HTR-8/SVneo (cell line): ENCODE measurements at regions not wholly inside any gene's neighbourhood (a gene's known extent, or its start where the extent isn't known, plus 50 kb on each side); places are given as distances from the start of the nearest gene placed in this dataset.
A peak's percentile ranks its signal among the peaks of the same experiment; 100 is the strongest.

Source experiments
- DNase-seq: peaks from one replicate; pipeline ENCODE4 v3.0.0; 2011; ENCODE audit warnings: low spot score, mixed read lengths; ENCODE audit not compliant: insufficient read length
- FAIRE-seq: peaks from 2 replicates; lab custom pipeline; 2011; peaks lifted over from hg19 to GRCh38; lab: Jason Lieb, UNC

DNA sequence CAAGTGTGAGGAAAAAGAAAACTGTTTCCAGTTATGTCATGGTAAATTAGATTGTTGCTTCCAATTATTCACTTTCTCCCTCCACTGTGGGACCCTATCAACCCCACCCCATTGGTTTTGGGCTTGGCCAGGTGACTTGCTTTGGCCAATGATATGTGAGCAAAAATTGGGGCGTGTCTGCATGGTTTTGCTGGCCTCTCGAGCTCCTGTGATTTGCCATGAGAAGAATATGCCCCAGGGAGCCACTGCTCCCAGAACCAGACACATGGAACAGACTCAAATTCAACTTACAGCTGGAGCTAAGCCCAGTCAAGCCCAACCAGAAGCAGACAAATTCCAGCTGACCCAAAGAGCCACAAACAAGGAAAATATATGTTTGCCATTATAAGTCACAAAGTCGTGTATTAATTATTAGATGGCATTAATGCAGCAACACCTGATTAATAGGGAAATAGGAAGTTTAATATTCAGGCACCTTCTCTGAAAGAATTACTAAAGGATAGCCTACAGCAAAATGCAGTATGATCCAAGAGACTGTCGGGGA is 248.9 kb downstream of the ANAPC1 start:
- no peak for DNase-seq
- FAIRE-seq: no peak

GRCh38 chr2:111636905-111637304 is 247.1 kb downstream of the ANAPC1 start:
- no peak for FAIRE-seq
- DNase-seq: no peak

DNA sequence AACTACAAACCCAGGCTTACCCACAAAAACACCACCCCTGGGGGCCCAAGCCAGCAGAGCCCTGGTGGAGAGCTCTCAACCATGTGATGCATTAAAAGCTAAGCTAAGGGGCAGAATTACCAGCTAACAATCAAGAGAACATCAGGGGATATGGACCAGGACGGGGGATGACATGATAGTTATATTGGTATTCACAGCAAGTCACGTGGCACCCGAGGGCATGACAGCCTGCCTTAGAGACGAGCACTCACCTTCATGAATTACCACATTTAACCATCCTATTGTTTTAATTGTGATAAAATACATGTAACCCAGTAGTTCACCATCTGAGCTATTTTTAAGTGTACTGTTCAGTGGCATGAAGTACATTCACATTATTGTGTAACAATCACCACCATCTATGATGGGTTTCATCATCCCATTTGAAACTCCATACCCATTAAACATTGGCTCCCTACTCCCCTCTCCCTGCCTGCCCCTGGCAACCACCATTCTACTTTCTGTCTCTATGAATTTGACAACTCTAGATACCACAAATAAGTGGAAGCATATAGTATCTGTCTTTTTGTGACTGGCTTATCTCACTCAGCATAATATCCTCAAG is 245.6 kb downstream of the ANAPC1 start:
- FAIRE-seq (no peak), DNase-seq (no peak)

DNA sequence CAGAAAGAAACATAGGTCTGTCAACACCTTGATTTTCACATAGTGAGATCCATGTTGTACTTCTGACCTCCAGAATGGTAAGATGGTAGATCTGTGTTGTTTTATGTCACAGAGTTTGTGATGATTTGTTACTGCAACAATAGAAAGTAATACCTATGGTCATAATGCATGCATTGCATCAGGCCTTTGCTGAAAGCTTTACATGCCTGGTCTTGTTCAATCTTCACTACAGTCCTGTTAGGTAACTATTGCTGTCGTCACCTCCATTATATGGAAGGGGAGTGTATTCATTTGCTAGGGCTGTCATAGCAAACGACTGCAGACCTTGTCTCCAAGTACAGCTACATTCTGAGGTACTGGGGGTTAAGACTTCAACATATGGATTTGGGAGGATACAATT is 243.5 kb downstream of the ANAPC1 start:
- no peak for FAIRE-seq

GRCh38 chr2:111642586-111643327 is 241.2 kb downstream of the ANAPC1 start:
- FAIRE-seq (no peak), DNase-seq (no peak)

More for the DNA sequence above, 243.5 kb downstream of the ANAPC1 start:
- no peak for DNase-seq

- DNase-seq (no peak), FAIRE-seq (no peak)
Observed at GRCh38 chr2:111643759-111644158, 240.2 kb downstream of the ANAPC1 start.

GRCh38 chr2:111647359-111647758 is 236.6 kb downstream of the ANAPC1 start:
- FAIRE-seq: no peak
- no peak for DNase-seq

GRCh38 chr2:111652038-111652437 is 232.0 kb downstream of the ANAPC1 start:
- no peak for FAIRE-seq
- no peak for DNase-seq

DNA sequence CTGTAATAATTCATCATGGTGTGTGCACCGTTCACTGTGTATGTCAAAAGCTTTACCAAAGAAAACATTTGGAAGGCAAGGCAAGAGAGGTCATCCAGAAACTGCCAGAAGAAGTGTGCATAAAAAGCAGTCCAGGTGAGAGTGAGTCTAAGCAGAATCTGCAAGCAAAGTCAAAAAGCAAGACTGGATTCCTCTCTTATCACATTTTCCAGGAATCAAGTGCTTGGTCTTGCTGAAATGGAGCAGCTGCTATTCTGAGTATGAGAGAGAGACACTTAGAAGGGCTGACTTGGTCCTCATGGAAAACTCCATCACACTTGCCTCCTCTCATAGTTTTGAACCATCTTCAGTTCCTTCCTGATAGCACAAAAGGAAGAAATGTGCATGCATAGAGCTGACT is 231.3 kb downstream of the ANAPC1 start:
- DNase-seq (no peak), FAIRE-seq (no peak)

DNA sequence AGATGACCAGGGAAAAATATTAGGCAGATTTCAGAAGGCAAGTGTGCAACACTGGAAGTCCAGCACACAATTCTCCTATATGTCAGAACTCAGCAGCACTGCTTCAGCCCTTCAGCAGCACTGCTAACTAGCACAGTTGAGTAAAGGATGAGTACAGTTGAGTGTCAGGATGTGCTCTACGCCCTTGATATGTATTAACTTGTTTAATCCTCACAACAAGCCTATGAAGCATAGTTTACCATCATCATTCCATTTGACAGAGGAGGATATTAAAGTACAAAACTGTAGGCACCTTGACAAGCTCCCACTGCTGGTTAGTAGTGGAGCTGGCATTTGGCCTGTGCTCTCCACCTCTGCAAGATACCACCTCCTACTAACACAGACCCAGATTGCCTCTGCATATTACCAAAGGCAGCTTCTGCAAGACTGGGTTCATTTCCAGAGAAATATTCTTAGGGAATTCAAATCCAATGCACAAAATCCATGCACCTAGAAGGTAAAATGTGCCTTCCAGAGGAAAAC is 230.8 kb downstream of the ANAPC1 start:
- FAIRE-seq (peak; percentile 31), DNase-seq (no peak)

GRCh38 chr2:111653913-111654312 is 230.1 kb downstream of the ANAPC1 start:
- DNase-seq (no peak), FAIRE-seq (no peak)

DNA sequence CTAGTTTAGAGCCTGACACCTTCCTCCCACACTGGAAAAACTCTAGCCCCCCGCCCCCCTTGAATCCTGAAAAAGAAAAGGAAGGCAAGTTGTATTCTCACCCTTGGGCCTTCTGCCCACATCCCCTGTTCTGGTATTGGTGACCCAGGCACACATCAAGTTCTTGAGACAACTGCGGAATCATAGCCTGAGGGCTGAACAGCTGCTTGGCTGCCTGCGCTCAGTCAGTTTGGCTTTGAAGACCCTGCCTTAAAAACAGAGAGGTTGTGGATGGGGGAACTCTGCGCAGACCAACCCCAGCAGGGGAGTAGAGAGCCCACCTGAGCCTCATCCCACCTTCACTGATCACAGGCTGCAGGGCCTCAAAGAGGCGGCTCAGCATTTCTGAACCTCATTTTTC is 229.2 kb downstream of the ANAPC1 start:
- DNase-seq (no peak), FAIRE-seq (no peak)

DNA sequence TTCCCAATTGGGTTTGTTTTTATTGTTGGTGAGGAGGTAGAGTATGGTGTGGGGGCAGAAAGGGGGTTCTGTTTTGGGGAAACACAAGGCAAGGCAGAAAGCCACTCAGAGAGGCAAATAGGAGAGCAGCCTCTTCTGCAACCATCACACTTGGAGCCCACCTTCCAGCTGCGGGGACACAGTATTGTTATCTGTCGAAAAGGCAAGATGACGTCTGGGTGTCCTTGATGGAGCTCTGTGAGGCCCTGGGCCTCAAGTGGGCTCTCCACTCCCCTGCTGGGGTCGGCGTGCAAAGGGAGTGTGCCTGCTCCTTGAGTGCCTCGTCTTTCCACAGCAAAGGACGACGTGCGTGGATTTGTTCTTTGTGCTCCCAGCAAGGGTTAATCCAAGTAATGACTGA is 227.6 kb downstream of the ANAPC1 start:
- FAIRE-seq (no peak), DNase-seq (no peak)

DNA sequence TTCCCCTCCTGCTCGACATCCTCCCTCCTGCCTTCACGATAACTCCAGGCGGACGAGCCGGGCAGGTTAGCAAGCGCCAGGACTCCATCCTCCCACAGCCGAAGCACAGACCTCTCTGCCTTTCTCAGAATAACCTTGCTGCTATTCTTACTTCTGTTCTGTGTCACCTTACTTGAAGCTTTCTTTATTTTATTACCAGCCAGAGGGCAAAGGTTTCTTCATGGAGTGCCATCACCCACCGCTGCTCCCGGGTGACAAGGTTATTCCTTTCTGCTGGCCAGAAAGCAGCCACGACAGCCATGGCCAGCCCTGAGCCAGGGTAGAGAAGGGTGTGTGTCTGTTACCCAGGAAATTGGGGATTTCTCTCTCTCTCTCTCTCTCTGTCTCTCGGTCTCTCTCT is 227.1 kb downstream of the ANAPC1 start:
- FAIRE-seq (no peak), DNase-seq (no peak)

- FAIRE-seq (no peak), DNase-seq (no peak)
Observed at GRCh38 chr2:111657351-111657975, 226.5 kb downstream of the ANAPC1 start.

- FAIRE-seq (peak; percentile 65), DNase-seq (peak; percentile 67)
Observed at GRCh38 chr2:111659361-111660333, 224.3 kb downstream of the ANAPC1 start.

DNA sequence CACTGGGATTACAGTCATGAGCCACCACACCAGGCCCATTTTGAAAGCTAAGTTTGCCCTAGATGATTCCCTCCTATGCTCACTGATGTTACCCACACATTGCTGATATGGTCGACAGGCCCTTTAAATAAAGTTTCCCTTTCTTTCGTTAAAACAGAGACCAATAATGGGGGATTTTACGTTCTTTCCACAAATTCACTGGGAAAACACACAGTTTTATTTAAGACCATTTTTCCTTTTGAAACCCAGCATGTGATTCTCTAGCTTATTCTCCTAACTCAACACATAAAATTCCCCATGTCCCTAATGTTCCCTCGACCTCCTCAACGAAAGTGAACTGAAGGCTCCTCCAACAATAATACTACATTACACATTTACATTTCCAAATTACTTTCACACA is 223.2 kb downstream of the ANAPC1 start:
- FAIRE-seq: no peak
- no peak for DNase-seq

DNA sequence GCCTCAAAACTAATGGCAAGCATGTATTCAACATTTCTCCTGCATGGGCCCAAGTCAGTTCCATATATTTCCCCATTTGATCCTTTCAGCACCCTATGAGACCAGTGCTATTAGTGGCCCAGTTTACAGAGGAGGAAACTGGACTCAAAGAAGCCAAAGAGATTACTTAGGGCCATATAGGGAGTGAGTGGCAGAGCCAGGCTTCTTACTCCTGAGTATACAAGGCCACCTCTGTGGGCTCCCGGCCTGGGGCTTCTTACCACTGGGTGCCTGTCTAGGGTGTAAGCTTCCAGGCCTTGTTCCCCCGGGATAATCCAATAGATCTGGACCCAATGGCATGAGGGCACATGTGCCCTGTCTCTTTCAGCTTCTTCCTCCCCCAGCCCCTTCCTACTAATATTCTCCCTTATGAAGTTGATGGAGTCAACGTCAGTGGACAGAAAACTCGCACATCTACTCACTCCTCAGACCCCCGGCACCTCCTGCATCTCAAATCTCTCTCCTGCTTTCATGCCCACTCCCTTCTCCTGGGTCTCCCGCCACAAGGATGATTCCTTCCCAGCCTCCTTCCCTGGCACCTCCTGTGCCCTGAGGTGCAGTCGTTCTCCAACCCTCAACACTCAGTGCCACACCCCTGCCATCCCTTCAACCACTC is 222.6 kb downstream of the ANAPC1 start:
- DNase-seq (no peak), FAIRE-seq (no peak)

DNA sequence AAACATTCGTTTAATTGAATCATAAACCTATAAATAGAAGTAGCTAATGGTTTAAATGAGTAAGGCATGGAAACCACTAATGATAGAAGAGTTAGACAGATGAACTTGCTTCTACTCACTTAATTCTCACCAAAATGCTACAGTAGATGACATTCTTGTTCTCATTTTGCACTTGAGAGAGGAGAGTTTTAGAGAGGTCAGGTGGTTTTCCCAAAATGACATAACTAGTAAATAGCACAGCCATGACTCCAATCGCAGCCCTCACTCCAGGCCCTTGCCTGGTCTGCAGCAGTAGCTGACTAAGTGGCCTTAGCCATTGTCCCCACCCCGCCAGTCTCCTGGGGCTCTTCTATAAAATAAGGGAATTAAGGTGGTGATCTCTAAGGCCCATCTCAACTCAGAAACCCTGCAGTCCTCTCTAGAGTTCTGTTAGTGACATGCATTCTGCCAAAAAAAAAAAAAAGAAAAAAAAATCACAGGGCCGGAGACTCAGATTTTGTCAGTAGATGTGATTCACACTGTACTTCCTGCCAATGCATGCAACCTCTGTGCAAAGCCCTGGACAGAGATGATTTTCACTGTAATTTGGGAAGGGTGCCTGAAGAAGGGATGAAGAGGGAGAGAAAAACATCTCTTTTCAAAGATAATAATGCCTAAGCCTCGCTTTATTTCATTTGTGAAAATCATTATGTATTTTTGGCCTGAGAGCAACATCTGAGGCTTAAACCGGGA is 221.8 kb downstream of the ANAPC1 start:
- FAIRE-seq (no peak), DNase-seq (no peak)
